ENCODE measurements at regions not wholly inside any gene's neighbourhood (a gene's known extent, or its start where the extent isn't known, plus 50 kb on each side); places are given as distances from the start of the nearest gene placed in this dataset.

DNA sequence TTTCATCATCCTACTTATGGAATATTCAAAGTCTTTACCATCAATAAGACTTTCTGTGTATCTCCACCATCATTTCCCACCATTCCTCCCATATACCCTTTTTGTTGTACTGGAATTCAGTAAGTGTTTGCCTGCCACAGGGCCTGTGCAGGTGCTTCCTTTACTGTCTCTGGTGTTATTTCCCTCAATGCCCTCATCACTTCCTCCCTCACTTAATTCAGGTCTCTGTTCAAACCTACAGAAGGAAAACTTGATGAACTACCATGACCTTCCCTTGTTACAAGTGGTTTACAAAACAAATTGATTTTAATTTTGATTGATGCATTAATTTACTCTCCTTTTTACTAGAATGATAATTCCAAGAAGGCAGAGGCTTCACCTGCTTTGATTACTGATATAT is 159.5 kb upstream of the FAT4 start:
- Histone ChIP-seq H2AK5ac (ENCODE audit: low read depth, low read length) (no peak overlapping the region), H3K9me1 (ENCODE audit: insufficient read depth, low read length) (no peaks in the 10 kb centered on the region), H3K18ac (ENCODE audit: low read depth, low read length) (no peak overlapping the region), H2BK120ac (ENCODE audit: low read depth, low read length) (no peak overlapping the region), H3K14ac (replicated peaks; ENCODE audit: low read depth, low read length) (no peak overlapping the region), H3K4me1 (ENCODE audit: control insufficient read depth, insufficient read depth, low read length) (0 out of 2 replicates have a peak, but pooled peaks cover 2% of the 10 kb centered on the region), H2AFZ (replicated peaks; ENCODE audit: low read length, poor library complexity) (no peak overlapping the region), H3K4me2 (ENCODE audit: low read depth, low read length) (no peak overlapping the region), H3K27me3 (ENCODE audit: control insufficient read depth, insufficient read depth, low read length) (no peaks in the 10 kb centered on the region), H3K79me1 (ENCODE audit: low read depth in 1 of 2, low read length in 2 of 2) (no peaks in the 10 kb centered on the region), H4K8ac (ENCODE audit: low read depth in 2 of 2, low read length in 2 of 2) (no peak overlapping the region), H3K56ac (ENCODE audit: extremely low read depth, insufficient read depth, low read length) (no peak overlapping the region), H3K4me3 (ENCODE audit: insufficient read depth, low read depth, low read length) (no peak overlapping the region), H4K91ac (ENCODE audit: insufficient read depth, low read depth, low read length) (no peak overlapping the region), H2BK5ac (ENCODE audit: low read depth, low read length, poor library complexity, severe bottlenecking) (no peak overlapping the region), H3K27ac (ENCODE audit: insufficient read depth, low read length) (no peak overlapping the region), H2BK15ac (ENCODE audit: low read depth, low read length) (no peak overlapping the region), H3K4ac (ENCODE audit: low read depth, low read length) (no peak overlapping the region), H4K5ac (ENCODE audit: low read depth, low read length) (no peak overlapping the region), H4K20me1 (ENCODE audit: insufficient read depth, low read length) (no peaks in the 10 kb centered on the region), H2BK20ac (ENCODE audit: low read depth, low read length) (no peak overlapping the region), H3K9me3 (ENCODE audit: control insufficient read depth, insufficient read depth, low read length) (no peaks in the 10 kb centered on the region), H2AK9ac (replicated peaks; ENCODE audit: low read depth, low read length, poor library complexity) (no peak overlapping the region), H3K36me3 (ENCODE audit: control insufficient read depth, insufficient read depth, low read length) (no peaks in the 10 kb centered on the region), H3K23ac (ENCODE audit: low read depth, low read length) (no peak overlapping the region), H3K9ac (ENCODE audit: low read depth, low read length) (no peak overlapping the region)
- DNase-seq (no peak), ATAC-seq (ENCODE audit: low read depth) (no peak)
- no peak for TF ChIP-seq MAZ (IDR thresholded peaks at IDR 0.05; ENCODE audit: borderline replicate concordance, low read depth, low read length)
- no peak for TF ChIP-seq FOS (IDR thresholded peaks at IDR 0.05; ENCODE audit: low read depth, low read length)
- TF ChIP-seq CHD1 (IDR thresholded peaks at IDR 0.05; ENCODE audit: low read depth, low read length): no peak
- no peak for TF ChIP-seq RCOR1 (IDR thresholded peaks at IDR 0.05; ENCODE audit: insufficient replicate concordance, low read length)
- TF ChIP-seq SMC3 (IDR thresholded peaks at IDR 0.05; ENCODE audit: low read depth, low read length): no peak
- TF ChIP-seq, protein P1, sequence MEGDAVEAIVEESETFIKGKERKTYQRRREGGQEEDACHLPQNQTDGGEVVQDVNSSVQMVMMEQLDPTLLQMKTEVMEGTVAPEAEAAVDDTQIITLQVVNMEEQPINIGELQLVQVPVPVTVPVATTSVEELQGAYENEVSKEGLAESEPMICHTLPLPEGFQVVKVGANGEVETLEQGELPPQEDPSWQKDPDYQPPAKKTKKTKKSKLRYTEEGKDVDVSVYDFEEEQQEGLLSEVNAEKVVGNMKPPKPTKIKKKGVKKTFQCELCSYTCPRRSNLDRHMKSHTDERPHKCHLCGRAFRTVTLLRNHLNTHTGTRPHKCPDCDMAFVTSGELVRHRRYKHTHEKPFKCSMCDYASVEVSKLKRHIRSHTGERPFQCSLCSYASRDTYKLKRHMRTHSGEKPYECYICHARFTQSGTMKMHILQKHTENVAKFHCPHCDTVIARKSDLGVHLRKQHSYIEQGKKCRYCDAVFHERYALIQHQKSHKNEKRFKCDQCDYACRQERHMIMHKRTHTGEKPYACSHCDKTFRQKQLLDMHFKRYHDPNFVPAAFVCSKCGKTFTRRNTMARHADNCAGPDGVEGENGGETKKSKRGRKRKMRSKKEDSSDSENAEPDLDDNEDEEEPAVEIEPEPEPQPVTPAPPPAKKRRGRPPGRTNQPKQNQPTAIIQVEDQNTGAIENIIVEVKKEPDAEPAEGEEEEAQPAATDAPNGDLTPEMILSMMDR (conservative IDR thresholded peaks at IDR 0.05; ENCODE audit: low read depth, low read length): no peak
- TF ChIP-seq, protein P2, sequence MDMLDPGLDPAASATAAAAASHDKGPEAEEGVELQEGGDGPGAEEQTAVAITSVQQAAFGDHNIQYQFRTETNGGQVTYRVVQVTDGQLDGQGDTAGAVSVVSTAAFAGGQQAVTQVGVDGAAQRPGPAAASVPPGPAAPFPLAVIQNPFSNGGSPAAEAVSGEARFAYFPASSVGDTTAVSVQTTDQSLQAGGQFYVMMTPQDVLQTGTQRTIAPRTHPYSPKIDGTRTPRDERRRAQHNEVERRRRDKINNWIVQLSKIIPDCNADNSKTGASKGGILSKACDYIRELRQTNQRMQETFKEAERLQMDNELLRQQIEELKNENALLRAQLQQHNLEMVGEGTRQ (IDR thresholded peaks at IDR 0.05; ENCODE audit: low read depth, low read length): no peak
- TF ChIP-seq RFX5 (IDR thresholded peaks at IDR 0.05; ENCODE audit: low read depth, low read length): no peak
- TF ChIP-seq NFE2L2 (IDR thresholded peaks at IDR 0.05; ENCODE audit: low read depth, low read length): no peak
- TF ChIP-seq MAFK (IDR thresholded peaks at IDR 0.05; ENCODE audit: low read depth, low read length): no peak
- in situ Hi-C loops (cut with MboI; ENCODE audit: low sequenced_read_pairs) (no loop called here), intact Hi-C loops (cut with micrococcal nuclease) (no loop called here), dilution Hi-C loops (cut with HindIII; ENCODE audit: low sequenced_read_pairs, unreplicated experiment) (no loop called here)
- ChIA-PET CTCF (no interaction called here), POLR2A (ENCODE audit: unreplicated experiment) (no interaction called here)
- no TSS peak for BruUV-seq (replicated peaks)

Data from IMR-90 (cell line).